OCI-LY1 (cell line): ENCODE measurements at regions not wholly inside any gene's neighbourhood (a gene's known extent, or its start where the extent isn't known, plus 50 kb on each side); places are given as distances from the start of the nearest gene placed in this dataset.

Experiments
- H2AFZ ChIP-seq: fragments of 200-600 bp; sonication (generic), shearing (Covaris generic); 2 replicates; pipeline ENCODE4 v1.6.0; 2014; ENCODE audit warnings: antibody characterized with exemption, mild to moderate bottlenecking, low read length
- H3F3A ChIP-seq: fragments of 200-600 bp; sonication (generic), shearing (Covaris generic); 2 replicates; pipeline ENCODE4 v1.6.0; 2014; ENCODE audit warnings: mild to moderate bottlenecking, antibody characterized with exemption, low read length, moderate library complexity; ENCODE audit not compliant: insufficient read depth
- H3K27ac ChIP-seq: fragments of 200-600 bp; sonication (generic); 2 replicates; pipeline ENCODE4 v1.5.1; 2014; ENCODE audit warnings: low read length, mixed run types, mild to moderate bottlenecking, low read depth; ENCODE audit not compliant: poor library complexity, severe bottlenecking
- H3K27me3 ChIP-seq: fragments of 200-600 bp; sonication (generic); 2 replicates; pipeline ENCODE4 v1.6.0; 2014; ENCODE audit warnings: antibody characterized with exemption, mild to moderate bottlenecking, low read length, moderate library complexity; ENCODE audit not compliant: insufficient read depth
- H3K36me3 ChIP-seq: fragments of 200-600 bp; sonication (generic); 2 replicates; pipeline ENCODE4 v1.6.1; 2014; ENCODE audit warnings: mild to moderate bottlenecking, antibody characterized with exemption, low read length, moderate library complexity, mixed read lengths; ENCODE audit not compliant: insufficient read depth
- H3K4me1 ChIP-seq: fragments of 200-600 bp; sonication (generic); 2 replicates; pipeline ENCODE4 v1.5.1; 2014; ENCODE audit warnings: mild to moderate bottlenecking, low read length, moderate library complexity; ENCODE audit not compliant: insufficient read depth, severe bottlenecking
- H3K4me2 ChIP-seq: fragments of 200-600 bp; sonication (generic), shearing (Covaris generic); 2 replicates; pipeline ENCODE4 v1.6.1; 2014; ENCODE audit warnings: low read length
- H3K4me3 ChIP-seq: fragments of 200-600 bp; sonication (generic); 2 replicates; pipeline ENCODE4 v1.5.1; 2014; ENCODE audit warnings: low read length, low read depth, mild to moderate bottlenecking, mixed read lengths; ENCODE audit not compliant: poor library complexity, severe bottlenecking
- H3K79me2 ChIP-seq: fragments of 200-600 bp; shearing (Covaris generic); 2 replicates; pipeline ENCODE4 v1.6.1; 2016; ENCODE audit warnings: mixed run types, low read length, mixed read lengths; ENCODE audit not compliant: insufficient read depth
- H3K9ac ChIP-seq: fragments of 200-600 bp; sonication (generic), shearing (Covaris generic); 2 replicates; pipeline ENCODE4 v1.6.1; 2014; ENCODE audit warnings: mild to moderate bottlenecking, low read length, mixed read lengths
- H3K9me2 ChIP-seq: fragments of 200-600 bp; sonication (generic), shearing (Covaris generic); 2 replicates; pipeline ENCODE4 v1.6.1; 2014; ENCODE audit warnings: low read depth, mild to moderate bottlenecking, low read length, mixed read lengths
- H3K9me3 ChIP-seq: fragments of 200-600 bp; shearing (Covaris generic); 2 replicates; pipeline ENCODE4 v1.6.1; 2014; ENCODE audit warnings: low read length, mixed read lengths
- H4K20me1 ChIP-seq: fragments of 200-600 bp; sonication (generic), shearing (Covaris generic); 2 replicates; pipeline ENCODE4 v1.6.0; 2016; ENCODE audit warnings: mild to moderate bottlenecking, low read length; ENCODE audit not compliant: insufficient read depth
- CTCF ChIP-seq: fragments of 200-600 bp; sonication (generic), shearing (Covaris generic); IDR thresholded peaks from 2 replicates; pipeline ENCODE4 v1.5.1; 2017; ENCODE audit warnings: mild to moderate bottlenecking, antibody characterized with exemption, low read length, moderate library complexity, mixed read lengths
- EZH2 ChIP-seq: fragments of 200-600 bp; sonication (generic), shearing (Covaris generic); IDR thresholded peaks from 2 replicates; pipeline ENCODE4 v1.8.0; 2017; ENCODE audit warnings: borderline replicate concordance, mixed run types, mild to moderate bottlenecking, antibody characterized with exemption, low read length, moderate library complexity, mixed read lengths

- no peak overlapping the region for H2AFZ ChIP-seq
- no peak for TF ChIP-seq CTCF
- no peak for TF ChIP-seq EZH2
- no peaks in the 10 kb centered on the region for H3K27me3 ChIP-seq
- H3K9ac ChIP-seq: no peak overlapping the region
- H3K4me1 ChIP-seq: no peaks in the 10 kb centered on the region
- H3K27ac ChIP-seq: no peak overlapping the region
- no peaks in the 10 kb centered on the region for H3F3A ChIP-seq
- no peak overlapping the region for H3K4me3 ChIP-seq
- H3K4me2 ChIP-seq: no peak overlapping the region
- no peaks in the 10 kb centered on the region for H3K9me2 ChIP-seq
- no peaks in the 10 kb centered on the region for H3K79me2 ChIP-seq
- H3K9me3 ChIP-seq: no peaks in the 10 kb centered on the region
- H4K20me1 ChIP-seq: no peaks in the 10 kb centered on the region
- H3K36me3 ChIP-seq: no peaks in the 10 kb centered on the region
Measured at GRCh38 chr6:86474081-86474480, 463.2 kb upstream of the HTR1E start.

GRCh38 chr6:86471791-86472190 lies 465.5 kb upstream of the HTR1E start:
- Histone ChIP-seq H3K27me3 (0 out of 2 replicates have a peak, but pooled peaks cover 3% of the 10 kb centered on the region), H2AFZ (no peak overlapping the region), H3K9ac (no peak overlapping the region), H3K4me3 (no peak overlapping the region), H3K9me3 (no peaks in the 10 kb centered on the region), H3K4me1 (no peaks in the 10 kb centered on the region), H3K36me3 (no peaks in the 10 kb centered on the region), H3F3A (no peaks in the 10 kb centered on the region), H3K27ac (no peak overlapping the region), H4K20me1 (no peaks in the 10 kb centered on the region), H3K79me2 (no peaks in the 10 kb centered on the region), H3K4me2 (no peak overlapping the region), H3K9me2 (no peaks in the 10 kb centered on the region)
- no peak for TF ChIP-seq CTCF
- no peak for TF ChIP-seq EZH2

GRCh38 chr6:86459978-86460377 lies 477.4 kb upstream of the HTR1E start:
- TF ChIP-seq CTCF (no peak), EZH2 (no peak)
- Histone ChIP-seq H3K4me3 (no peak overlapping the region), H3K9ac (no peak overlapping the region)

More at GRCh38 chr6:86459978-86460377, 477.4 kb upstream of the HTR1E start:
- no peaks in the 10 kb centered on the region for H3K9me3 ChIP-seq
- H3K4me1 ChIP-seq: no peaks in the 10 kb centered on the region
- no peaks in the 10 kb centered on the region for H3F3A ChIP-seq
- no peaks in the 10 kb centered on the region for H3K27me3 ChIP-seq
- no peaks in the 10 kb centered on the region for H3K9me2 ChIP-seq
- no peaks in the 10 kb centered on the region for H4K20me1 ChIP-seq
- no peak overlapping the region for H3K4me2 ChIP-seq
- no peaks in the 10 kb centered on the region for H3K79me2 ChIP-seq
- H2AFZ ChIP-seq: no peak overlapping the region
- no peaks in the 10 kb centered on the region for H3K36me3 ChIP-seq
- H3K27ac ChIP-seq: no peak overlapping the region
